Vagina (tissue), 2 donors: ENCODE measurements at regions not wholly inside any gene's neighbourhood (a gene's known extent, or its start where the extent isn't known, plus 50 kb on each side); places are given as distances from the start of the nearest gene placed in this dataset.

Experiments used
- CTCF ChIP-seq, 3 experiments: fragments of 450-650 bp in 2 of 3; fragments of 200-600 bp in 1 of 3; sonication (generic) in 1 of 3; IDR thresholded peaks; one replicate each; pipeline ENCODE4 v1.5.1; 2017 to 2019; ENCODE audit warnings: antibody characterized with exemption in 3 of 3, mild to moderate bottlenecking in 2 of 3, moderate library complexity in 2 of 3
- POLR2A ChIP-seq, 2 donors: fragments of 450-650 bp; IDR thresholded peaks; one replicate each; pipeline ENCODE4 v1.6.1; 2017; ENCODE audit warnings: antibody characterized with exemption in 2 of 2, mild to moderate bottlenecking in 2 of 2, moderate library complexity in 2 of 2

GRCh38 chr12:107875786-107876185, 101.3 kb downstream of the ASCL4 start:
- TF ChIP-seq CTCF (IDR thresholded peaks at IDR 0.05), result no peak
- TF ChIP-seq POLR2A (IDR thresholded peaks at IDR 0.05), result no peak
